SHP77 (cell line): ENCODE measurements at regions not wholly inside any gene's neighbourhood (a gene's known extent, or its start where the extent isn't known, plus 50 kb on each side); places are given as distances from the start of the nearest gene placed in this dataset.
A peak's percentile ranks its signal among the peaks of the same experiment; 100 is the strongest.
"Not testable (repeated sequence)": the region's sequence is repeated elsewhere in the genome, so short reads cannot be mapped to it uniquely, and the experiment has no call there.

ENCODE experiments used
- DNase-seq, 2 experiments: peaks; one replicate each; lab custom pipeline; 2025; lab: John Stamatoyannopoulos, UW

DNA sequence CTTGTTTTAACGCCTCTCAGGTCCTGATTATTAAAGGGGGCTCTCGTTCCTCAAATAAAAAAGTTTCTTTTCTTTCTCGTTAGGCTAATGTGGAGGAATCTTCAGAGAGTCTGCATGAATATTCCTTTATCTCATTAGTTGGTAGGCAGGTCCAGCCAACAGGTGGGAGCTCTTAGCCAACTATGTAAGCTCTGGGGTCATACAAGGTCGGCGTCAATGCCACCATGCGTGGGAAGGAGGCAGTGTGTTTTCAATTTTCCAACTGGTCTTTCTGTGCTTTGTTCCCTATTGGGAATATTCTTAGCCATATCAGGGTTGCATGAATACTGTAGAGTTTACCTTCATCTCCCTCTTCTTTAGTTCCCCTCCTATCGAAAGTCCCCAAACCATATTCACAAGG is 118.5 kb upstream of the SVIL start:
- no peak for DNase-seq

GRCh38 chr10:29751684-29752083 is 116.9 kb upstream of the SVIL start:
- no peak for DNase-seq

DNA sequence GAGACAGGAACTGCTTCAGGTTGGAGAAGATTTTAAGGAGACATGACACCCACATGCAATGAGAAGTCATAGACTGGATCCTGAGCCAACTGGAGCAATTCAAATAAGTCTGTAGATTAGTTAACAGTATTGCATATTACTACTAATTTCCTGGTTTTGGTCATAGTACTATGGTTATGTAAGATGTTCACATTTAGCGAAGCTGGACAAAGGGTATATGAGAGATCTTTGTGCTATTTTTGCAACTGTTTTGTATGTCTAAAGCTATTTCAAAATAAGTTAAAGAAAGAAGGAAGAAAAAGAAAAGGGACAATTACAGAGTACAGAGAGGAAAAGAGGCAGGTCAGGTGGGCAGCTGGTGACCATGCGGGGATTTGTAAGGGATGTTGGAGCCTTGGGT is 116.5 kb upstream of the SVIL start:
- DNase-seq = no peak

DNA sequence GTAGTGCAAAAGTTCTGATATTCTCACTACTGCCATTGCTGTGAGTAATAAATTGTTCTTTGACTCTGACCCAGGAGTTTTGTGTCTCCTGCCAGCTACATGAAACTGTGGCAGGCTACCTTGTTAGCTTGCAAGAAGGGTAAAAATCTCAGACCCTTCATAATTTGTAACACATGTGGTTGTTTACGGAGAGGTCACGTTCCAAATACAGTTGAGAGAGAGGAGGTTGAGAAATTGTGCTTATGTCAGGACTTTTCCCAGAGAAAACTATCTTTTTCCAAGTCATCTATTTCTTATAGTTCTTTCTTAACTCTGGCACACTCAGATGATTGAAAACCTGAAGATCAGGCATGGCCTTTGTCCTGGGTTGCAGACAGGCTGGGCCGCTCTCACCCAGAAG is 114.4 kb upstream of the SVIL start:
- DNase-seq = no peak

- DNase-seq = no peak
Measured at GRCh38 chr10:29748109-29748650, 113.4 kb upstream of the SVIL start.

DNA sequence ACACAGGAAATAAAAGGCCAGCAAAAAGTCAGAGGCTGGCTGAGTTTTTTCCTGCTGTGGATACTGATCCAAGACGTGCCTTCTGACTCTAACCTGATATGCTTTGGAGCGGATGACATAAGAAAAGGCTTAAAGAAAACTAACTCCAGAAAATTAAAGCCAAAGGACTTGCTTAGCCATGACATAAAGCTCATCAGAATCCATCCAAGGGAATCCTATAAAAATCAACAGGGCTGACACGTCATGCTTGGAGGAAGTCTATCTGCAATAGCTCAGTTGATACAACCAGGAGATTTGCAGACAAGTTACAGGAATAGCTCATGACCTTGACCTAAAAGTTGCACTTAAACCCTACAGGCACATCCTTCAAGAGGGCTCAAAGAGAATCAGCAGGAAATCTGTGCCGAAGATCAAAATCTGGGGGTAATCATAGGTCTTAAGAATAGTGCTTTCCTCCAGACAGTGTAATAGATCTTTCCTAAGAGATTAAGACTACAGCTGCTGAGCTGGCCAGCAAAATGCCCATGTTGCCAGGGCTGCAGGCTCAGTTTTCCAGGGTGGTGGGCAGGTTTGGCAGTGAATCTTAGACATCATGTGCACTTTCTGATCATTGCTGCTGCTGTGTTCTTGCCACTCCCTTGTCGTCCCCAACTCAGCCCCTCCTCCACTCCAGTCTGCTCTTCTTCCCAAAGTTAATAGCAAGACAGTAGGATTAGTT is 111.5 kb upstream of the SVIL start:
- no peak for DNase-seq

- no peak for DNase-seq
Measured at GRCh38 chr10:29740981-29741545, 106.3 kb upstream of the SVIL start.

DNA sequence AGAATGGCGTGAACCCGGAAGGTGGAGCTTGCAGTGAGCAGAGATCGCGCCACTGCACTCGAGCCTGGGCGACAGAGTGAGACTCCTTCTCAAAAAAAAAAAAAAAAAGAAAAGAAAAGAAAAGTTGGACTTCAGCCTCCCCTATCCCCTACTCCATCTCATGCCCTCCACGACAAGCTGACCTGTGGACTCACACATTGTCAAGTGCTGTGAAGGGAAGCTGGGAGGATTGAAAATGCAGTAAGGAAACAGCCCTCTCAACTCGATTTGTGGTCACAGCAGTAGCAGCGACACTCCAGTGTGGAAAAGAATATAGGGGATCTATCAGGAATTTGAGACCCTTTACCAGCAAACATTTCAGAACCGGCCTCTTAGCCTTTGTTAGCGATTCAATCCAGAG is 103.6 kb upstream of the SVIL start:
- DNase-seq = no peak

DNA sequence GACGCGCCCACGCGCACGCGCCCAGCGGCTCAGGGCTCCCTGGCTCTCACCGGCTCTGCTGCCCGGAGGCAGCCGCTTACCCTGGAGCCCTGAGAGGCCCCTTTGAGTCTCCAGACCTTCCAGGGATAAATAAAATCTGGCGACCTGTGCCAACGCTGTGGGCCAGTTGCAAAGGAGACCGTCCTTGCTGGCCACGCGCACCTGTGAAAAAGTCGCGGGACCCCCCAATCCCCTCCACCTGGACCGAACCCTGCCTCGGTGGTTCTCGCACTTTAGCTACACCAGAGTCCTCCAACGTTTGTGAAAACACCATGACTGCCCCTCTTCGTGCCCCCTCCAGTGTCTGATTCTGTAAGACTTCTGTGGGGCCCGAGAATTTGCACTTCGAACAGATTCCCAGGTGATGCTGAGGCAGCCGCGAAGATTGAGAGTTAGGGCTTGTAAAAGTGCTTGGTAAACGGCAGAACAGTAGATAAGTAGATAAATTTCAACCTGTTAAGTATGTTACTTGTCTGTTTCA is 102.4 kb upstream of the SVIL start:
- DNase-seq = no peak

DNA sequence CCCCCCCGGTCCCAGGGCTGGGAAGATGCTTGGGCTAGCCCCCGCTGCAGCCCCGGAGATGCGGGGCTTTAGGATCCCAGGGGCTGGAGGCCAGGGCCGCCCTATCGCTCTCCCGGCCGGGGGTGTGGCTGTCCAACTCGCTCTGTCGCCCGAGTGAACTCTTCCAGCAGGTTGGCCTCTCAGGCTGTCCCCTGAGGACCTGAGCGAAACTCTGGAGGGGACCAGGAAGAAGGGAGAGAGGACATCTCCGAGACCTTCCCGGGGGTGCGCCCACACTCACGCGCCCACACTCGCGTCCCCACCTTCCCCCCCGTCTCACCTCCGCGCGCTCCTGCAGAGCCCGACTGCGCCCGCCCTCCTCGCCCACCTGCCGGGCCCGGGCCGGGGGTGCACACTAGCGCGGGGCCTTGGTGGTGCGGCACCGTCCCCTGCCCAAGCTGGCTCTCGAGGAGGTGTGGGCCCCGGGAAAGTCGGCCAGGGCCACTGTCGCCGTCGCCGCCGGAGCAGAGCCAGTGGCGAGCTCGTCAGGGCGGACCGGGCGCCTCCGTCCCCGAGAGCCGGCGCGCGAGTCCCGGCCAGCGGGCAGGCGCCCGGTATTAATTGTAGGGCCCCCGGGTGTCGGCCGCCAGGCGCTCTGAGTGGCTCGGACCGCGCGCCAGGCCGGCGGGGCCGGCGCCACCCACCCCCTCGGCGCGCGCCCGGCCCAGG is 101.7 kb upstream of the SVIL start:
- peak; percentile 33 to 57 for DNase-seq

- peak; percentile 63 to 64 for DNase-seq
Measured at GRCh38 chr10:29735628-29736365, 101.0 kb upstream of the SVIL start.

- peak; percentile 4 to 32 for DNase-seq
Measured at GRCh38 chr10:29734962-29735627, 100.3 kb upstream of the SVIL start.

GRCh38 chr10:29734640-29734961 is 99.8 kb upstream of the SVIL start:
- DNase-seq = no peak

- DNase-seq = no peak
Measured at GRCh38 chr10:29733323-29733722, 98.6 kb upstream of the SVIL start.

- DNase-seq = no peak
Measured at GRCh38 chr10:29732918-29733317, 98.1 kb upstream of the SVIL start.

DNA sequence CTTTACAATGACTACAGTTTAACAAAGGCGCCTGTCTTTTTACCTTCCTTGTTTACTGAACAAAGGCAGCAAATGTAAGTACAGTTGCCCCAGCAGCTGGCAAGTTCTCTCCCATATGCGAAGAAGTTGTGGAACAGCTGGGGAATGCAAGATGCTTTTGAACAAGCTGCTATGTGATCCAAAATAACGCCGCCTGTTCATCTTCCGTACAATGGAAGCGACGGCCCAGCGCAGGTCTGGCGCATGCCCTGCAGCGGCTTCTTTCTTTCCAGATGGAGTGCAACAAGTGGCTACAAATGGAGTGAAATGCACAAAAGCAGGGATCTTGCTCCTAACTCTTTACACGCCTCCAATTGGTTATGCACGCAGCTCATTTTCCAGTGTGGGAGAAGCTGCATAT is 97.0 kb upstream of the SVIL start:
- no peak for DNase-seq

DNA sequence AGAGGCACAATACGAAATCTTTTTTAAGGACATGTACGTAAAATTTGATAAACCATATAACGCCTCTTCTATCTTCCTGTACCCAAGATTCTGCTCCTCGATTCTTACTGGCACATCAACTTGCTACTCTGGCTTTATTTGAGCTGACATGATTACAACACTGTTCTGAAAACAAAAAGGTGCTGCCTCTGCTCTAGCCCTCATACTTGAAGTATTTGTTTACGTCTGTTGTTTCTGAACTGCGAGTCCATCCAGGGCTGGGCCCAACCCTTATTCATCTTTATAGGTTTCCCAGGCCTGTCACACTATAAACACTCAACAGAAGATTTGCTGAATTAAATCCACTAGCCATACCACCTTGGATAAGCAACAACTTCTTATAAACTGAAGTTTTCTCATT is 96.2 kb upstream of the SVIL start:
- DNase-seq = no peak

DNA sequence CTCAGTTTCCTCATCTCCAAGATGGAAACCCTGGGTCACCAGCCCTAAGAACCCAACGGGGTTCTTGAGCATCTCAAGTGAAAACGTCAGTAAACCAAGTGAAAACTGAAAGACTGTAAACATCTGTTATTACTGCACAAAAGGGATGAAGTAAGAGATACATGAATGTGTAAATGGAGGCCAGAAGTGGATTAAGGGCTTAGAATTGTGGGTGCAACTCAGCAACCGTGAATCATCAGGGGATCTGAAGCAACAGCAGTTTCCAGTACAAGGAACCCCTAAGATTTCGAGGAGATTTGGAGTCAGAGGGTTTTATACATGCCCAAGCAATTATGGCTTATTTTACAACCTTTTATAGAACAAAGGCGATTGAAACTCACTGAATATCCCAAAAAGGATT is 95.7 kb upstream of the SVIL start:
- no peak for DNase-seq

DNA sequence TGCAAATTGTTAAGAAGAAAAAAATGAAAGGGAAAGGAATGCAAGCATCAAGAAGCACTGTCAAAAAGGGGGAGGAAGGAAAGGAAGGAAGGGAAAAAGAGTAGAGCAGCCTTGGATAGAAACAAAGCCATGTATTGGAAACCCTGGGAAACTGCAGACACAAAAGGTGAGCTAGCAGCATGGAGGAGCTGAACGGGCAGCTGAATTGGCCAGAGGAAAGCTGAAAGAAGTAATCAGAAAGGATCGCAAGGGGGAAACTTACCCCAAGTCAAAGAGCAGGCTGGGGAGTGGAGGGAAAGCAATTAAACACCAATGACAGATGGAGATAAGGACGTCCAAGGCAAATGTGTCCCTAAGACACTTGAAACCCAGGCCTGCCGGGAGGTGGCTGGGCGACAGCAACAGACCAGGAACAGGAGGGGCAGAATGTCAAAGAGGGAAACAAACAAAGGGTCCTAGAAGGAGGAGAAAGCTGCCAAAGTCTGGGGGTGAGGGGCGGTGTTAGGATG is 93.8 kb upstream of the SVIL start:
- DNase-seq = no peak

DNA sequence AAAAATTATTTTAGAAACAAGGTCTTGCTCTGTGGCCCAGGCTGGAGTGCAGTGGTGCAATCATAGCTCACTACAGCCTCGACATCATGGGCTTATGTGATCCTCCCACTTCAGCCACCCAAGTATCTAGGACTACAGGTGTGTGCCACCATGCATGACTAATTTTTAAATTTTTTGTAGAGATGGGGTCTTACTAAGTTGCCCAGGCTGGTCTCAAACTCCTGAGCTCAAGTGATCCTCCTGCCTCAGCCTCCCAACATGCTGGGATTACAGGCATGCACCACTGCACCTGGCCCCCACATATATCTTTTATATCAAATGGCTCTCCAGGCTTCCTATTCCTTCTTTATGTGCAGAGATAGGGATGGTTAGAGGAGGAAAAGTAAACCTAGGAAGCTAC is 91.2 kb upstream of the SVIL start:
- not testable (repeated sequence) for DNase-seq

- DNase-seq = no peak
Measured at GRCh38 chr10:29725133-29725720, 90.5 kb upstream of the SVIL start.
